HG02840 (cell line): ENCODE measurements at regions not wholly inside any gene's neighbourhood (a gene's known extent, or its start where the extent isn't known, plus 50 kb on each side); places are given as distances from the start of the nearest gene placed in this dataset.
"Not testable (repeated sequence)": the region's sequence is repeated elsewhere in the genome, so short reads cannot be mapped to it uniquely, and the experiment has no call there.

Experiments used
- ATAC-seq: cut with Tn5 transposase; IDR thresholded peaks from one replicate; pipeline ENCODE4 v1.9.1; 2021; ENCODE audit warnings: mild to moderate bottlenecking, moderate library complexity, moderate number of reproducible peaks; ENCODE audit not compliant: unreplicated experiment, low FRiP score

- no peak for ATAC-seq
Measured at GRCh38 chr7:108920490-108920889, 350.8 kb downstream of the DNAJB9 start.

DNA sequence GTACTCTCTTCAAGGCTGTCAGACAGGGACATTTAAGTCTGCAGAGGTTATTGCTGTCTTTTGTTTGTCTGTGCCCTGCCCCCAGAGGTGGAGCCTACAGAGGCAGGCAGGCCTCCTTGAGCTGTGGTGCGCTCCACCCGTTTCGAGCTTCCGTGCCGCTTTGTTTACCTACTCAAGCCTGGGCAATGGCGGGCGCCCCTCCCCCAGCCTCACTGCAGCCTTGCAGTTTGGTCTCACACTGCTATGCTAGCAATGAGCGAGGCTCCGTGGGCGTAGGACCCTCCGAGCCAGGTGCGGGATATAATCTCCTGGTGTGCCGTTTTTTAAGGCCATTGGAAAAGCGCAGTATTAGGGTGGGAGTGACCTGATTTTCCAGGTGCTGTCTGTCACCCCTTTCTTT is 373.4 kb downstream of the DNAJB9 start:
- ATAC-seq = not testable (repeated sequence)

- ATAC-seq = no peak
Measured at GRCh38 chr7:108947526-108947925, 377.9 kb downstream of the DNAJB9 start.

- ATAC-seq = no peak
Measured at GRCh38 chr7:108972004-108972403, 402.3 kb downstream of the DNAJB9 start.

- no peak for ATAC-seq
Measured at GRCh38 chr7:108973075-108973474, 403.4 kb downstream of the DNAJB9 start.

DNA sequence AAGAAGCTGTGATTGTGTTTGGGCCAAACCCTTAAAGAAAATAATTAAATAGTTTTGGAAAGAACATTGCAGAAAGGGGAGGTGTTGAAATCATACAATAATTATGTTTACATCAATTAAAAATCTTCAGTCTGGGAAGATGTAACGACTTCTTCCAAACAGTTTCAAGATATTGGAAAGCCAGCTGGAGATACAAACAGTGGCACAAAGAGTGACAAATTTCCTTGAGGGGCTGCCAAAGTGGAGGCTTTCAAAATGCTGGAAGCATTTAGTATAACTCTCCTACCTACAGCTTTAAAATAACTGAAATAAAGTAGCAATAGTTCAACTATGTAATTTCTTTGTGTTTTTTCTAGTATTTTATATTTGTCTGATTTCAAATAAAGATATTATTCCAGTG is 405.0 kb downstream of the DNAJB9 start:
- no peak for ATAC-seq

DNA sequence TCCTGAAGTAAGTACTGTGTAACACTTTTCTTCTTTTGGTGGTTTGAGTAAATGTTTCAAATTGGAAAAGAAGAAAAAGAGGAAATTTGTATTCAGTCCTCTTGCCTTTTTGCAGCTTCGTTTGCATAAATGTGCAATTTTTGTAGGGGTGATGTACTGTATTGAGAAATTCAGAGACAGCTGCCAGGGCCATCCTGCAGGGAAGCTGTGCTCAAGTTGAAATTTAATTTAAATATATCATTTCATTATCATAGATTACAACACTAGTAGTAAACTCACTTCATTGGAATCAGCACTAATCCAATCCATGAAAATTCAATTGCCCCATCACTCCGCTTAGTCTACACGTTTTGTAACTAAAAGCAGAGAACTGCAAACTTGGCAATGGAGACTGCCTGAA is 415.4 kb downstream of the DNAJB9 start:
- ATAC-seq = no peak

GRCh38 chr7:108989319-108989718 is 419.6 kb downstream of the DNAJB9 start:
- ATAC-seq = no peak

DNA sequence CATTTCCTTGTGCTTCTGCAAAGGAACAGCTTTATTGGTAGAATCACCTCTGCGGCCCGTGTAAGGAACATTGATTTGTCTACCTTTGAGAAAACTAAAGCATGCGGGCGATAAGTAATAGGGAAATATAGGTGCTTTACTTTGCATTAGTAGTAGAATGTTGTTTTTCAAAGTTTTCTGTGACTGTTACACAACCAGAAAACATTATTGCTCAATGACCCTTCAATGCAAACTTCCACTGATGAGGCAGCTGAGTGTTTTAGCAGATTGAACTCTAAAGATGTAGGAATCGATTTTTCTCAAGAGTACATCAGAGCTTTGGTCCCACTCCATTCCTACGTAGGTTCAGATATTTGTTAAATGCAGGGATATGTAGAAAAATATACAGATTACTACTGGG is 427.8 kb downstream of the DNAJB9 start:
- no peak for ATAC-seq

GRCh38 chr7:109003742-109004141 is 434.1 kb downstream of the DNAJB9 start:
- no peak for ATAC-seq

- ATAC-seq = no peak
Measured at GRCh38 chr7:109009636-109010035, 440.0 kb downstream of the DNAJB9 start.

DNA sequence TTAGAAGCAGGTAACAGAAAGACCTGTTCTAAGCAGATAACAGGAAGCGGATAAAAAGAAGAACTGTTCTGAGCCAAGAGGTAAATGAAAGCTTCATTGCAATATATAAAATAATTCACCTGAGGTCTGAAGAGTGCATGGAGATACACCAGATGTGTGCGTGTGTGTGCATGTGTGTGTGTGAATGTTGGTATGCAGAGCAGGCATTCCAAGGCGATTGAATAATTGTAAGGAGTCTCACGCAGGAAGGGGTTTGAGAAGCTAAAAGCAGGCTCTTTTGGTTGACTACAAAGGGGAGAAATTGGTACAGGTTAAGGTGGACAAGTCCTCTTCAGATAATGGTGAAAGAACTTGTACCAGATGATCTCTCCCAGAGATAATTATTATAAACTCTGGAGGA is 450.6 kb downstream of the DNAJB9 start:
- ATAC-seq = no peak

DNA sequence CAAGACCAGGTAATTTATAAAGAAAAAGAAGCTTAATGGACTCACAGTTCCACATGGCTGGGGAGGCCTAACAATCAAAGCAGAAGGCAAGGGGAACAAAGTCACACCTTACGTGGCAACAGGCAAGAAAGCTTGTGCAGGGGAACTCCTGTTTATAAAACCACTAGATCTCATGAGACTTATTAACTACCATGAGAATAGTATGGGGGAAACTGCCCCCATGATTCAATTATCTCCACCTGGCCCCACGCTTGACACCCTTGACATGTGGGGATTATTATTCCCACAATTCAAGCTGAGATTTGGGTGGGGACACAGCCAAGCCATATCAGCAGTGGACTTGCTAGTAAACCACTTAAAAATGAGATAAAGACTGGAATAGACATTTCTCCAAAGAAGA is 451.7 kb downstream of the DNAJB9 start:
- no peak for ATAC-seq

DNA sequence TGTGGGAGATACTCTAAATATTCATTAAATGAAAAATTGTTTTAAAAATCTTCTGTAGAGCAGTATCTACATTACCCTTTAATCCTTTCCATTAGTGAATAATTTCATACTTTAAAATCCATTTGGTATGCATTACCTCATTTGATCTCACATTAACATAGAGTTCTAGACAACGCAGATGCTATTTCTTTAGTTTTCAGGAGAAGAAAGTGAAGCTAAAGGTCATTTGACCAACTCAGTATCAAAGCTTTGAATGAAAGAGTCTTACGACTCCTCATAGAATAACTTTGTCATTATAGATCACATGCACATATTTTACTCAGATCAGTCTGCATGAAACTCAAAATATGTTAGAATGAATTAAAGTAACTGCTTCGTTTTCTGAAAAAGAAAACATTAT is 460.2 kb downstream of the DNAJB9 start:
- ATAC-seq = no peak

- no peak for ATAC-seq
Measured at GRCh38 chr7:109044691-109045090, 475.0 kb downstream of the DNAJB9 start.

DNA sequence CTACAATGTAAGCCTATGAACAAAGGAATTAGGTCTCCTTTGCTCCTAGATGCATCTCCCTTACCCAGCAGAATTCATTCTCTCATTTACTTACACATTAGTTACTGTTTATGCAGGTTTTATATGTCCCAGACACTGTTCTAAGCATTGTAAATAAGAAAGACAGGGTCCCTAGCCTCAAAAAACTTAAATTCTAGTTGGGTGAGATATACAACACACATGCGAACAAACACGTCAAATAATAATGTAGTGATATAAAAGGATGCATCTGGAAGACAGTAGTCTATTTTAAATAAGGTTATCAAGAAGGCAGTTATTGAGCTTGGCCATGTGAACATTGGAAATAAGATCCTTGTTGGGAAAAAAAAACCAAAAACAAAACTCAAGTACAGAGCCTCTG is 479.7 kb downstream of the DNAJB9 start:
- ATAC-seq = no peak

- ATAC-seq = no peak
Measured at GRCh38 chr7:109059089-109059488, 489.4 kb downstream of the DNAJB9 start.

DNA sequence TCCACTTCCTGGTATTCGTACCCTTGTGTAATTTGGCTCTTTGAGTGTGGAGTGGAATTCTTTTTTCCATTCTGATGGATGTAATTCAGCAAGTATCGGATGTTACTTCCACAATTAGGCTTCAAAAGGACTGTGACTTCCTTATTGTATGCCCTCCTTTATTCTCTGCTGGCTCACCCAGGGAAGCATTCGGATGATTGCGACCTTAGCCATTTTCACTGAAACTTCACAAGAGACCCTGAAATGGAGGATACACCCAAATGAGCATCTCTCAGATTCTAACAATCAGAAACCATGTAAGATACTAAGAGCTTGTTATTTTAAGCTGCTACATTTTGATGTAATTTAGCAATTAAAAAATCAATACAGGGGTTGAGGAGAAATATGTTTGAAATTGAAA is 493.1 kb downstream of the DNAJB9 start:
- no peak for ATAC-seq

- ATAC-seq = no peak
Measured at GRCh38 chr7:109073543-109073942, 503.9 kb downstream of the DNAJB9 start.

- ATAC-seq = no peak
Measured at GRCh38 chr7:109076396-109076972, 506.8 kb downstream of the DNAJB9 start.

GRCh38 chr7:109091042-109091441 is 521.4 kb downstream of the DNAJB9 start:
- ATAC-seq = no peak

DNA sequence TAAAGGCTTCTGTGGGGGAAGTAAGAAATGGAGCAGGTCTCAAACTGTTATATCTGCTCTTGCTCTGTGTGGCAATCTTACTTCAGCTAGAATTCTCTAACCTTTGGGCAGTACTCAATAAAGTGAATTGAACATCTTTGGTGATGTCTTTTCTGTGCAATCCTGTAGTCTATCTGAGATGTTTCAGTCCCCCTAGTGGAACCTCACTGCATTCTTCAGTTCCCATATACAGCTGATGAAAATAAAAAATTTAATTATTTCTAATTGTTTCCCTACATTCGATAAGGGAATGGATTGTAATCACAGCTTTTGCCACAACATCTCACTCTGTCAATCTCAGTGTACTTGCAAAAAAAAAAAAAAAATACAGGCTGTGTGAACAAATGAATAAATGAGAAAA is 522.6 kb downstream of the DNAJB9 start:
- no peak for ATAC-seq

DNA sequence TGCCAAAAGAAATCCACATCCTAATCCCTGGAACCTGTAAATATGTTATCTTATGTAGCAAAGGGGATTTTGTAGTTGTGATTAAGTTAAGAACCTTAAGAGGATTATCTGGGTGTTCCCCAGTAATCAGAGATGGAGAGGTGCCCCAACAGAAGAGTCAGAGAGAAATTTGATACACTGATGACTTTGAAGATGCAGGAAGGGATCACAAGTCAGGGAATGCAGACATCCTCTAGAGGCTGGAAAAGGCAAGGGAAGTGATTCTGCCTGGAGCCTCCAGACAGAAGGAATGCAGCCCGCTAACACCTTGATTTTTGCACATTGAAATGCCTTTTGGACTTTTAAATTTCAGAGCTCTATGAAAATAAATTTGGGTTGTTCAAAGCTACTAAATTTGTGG is 531.7 kb downstream of the DNAJB9 start:
- ATAC-seq = no peak
